ENCODE measurements at regions not wholly inside any gene's neighbourhood (a gene's known extent, or its start where the extent isn't known, plus 50 kb on each side); places are given as distances from the start of the nearest gene placed in this dataset.

GRCh38 chr1:60151311-60151710 lies 77.7 kb upstream of the C1orf87 start:
- no peak for TF ChIP-seq CTCF (IDR thresholded peaks at IDR 0.05)
- TF ChIP-seq POLR2A (IDR thresholded peaks at IDR 0.05) = no peak
